Lung (tissue), 11 donors: ENCODE measurements at regions not wholly inside any gene's neighbourhood (a gene's known extent, or its start where the extent isn't known, plus 50 kb on each side); places are given as distances from the start of the nearest gene placed in this dataset.

Experiments
- ATAC-seq: fragments of 200-7000 bp; cut with Tn5 transposase; one replicate; pipeline ENCODE4 v1.9.1; 2020; ENCODE audit warnings: moderate number of reproducible peaks; ENCODE audit not compliant: insufficient read depth, low FRiP score
- DNase-seq, 3 donors: peaks; one replicate each; pipeline ENCODE4 v3.0.0-alpha.2; 2013 to 2017
- H3K27ac ChIP-seq, 2 donors: one replicate each; pipeline ENCODE4 v1.5.1; 2013; ENCODE audit warnings: mild to moderate bottlenecking in 2 of 2, moderate library complexity in 2 of 2, control low read depth in 1 of 2, inconsistent platforms in 1 of 2, low read depth in 1 of 2, low read length in 1 of 2
- H3K27me3 ChIP-seq, 3 donors: one replicate each; pipeline ENCODE4 v1.5.1; 2013; ENCODE audit warnings: low read length in 2 of 3; ENCODE audit not compliant: control insufficient read depth in 3 of 3, insufficient read depth in 3 of 3
- H3K36me3 ChIP-seq, 4 donors: one replicate each; pipeline ENCODE4 v1.5.1; 2013; ENCODE audit warnings: low read length in 4 of 4, mild to moderate bottlenecking in 1 of 4, moderate library complexity in 1 of 4; ENCODE audit not compliant: control insufficient read depth in 4 of 4, insufficient read depth in 4 of 4
- H3K4me1 ChIP-seq, 5 donors: one replicate each; pipeline ENCODE4 v1.5.1; 2013; ENCODE audit warnings: low read length in 5 of 5, mild to moderate bottlenecking in 2 of 5, moderate library complexity in 1 of 5; ENCODE audit not compliant: control insufficient read depth in 5 of 5, insufficient read depth in 5 of 5
- H3K4me3 ChIP-seq: one replicate; pipeline ENCODE4 v1.5.1; 2013; ENCODE audit warnings: mild to moderate bottlenecking, control low read depth, moderate library complexity
- H3K9ac ChIP-seq, 2 donors: one replicate each; pipeline ENCODE4 v1.5.1; 2013; ENCODE audit warnings: low read length in 2 of 2, control low read depth in 1 of 2; ENCODE audit not compliant: insufficient read depth in 1 of 2
- H3K9me3 ChIP-seq, 4 donors: one replicate each; pipeline ENCODE4 v1.5.1; 2013; ENCODE audit warnings: low read length in 3 of 4, mild to moderate bottlenecking in 1 of 4, moderate library complexity in 1 of 4; ENCODE audit not compliant: control insufficient read depth in 4 of 4, insufficient read depth in 3 of 4
- CTCF ChIP-seq: IDR thresholded peaks from 2 replicates; pipeline ENCODE4 v1.5.1; 2012; ENCODE audit warnings: mild to moderate bottlenecking; ENCODE audit errors: control extremely low read depth, extremely low read depth
- WGBS, 2 donors: extraction: QIAGEN DNeasy Blood & Tissue Kit; methylation state at CpG; one replicate each; pipeline ENCODE4 v1.1.7; 2013; 5-methylcytosine and 5-hydroxymethylcytosine counted together
- donor health status: control.
- donor health status: control.
- donor health status: Bipolar disorder and iron deficiency.
- donor health status: healthy.
- donor health status: DM: yes; HTN: yes; CAD: no.

- WGBS, 2 donors: 81 to 91% methylated on average over 2 of the region's 2 CpGs
- no peak for ATAC-seq
- H3K4me1 ChIP-seq: no peaks in the 10 kb centered on the region
Measured at GRCh38 chr2:51484605-51485004, 452.7 kb upstream of the NRXN1 start.

GRCh38 chr2:51483720-51484119 lies 451.8 kb upstream of the NRXN1 start:
- H3K36me3 ChIP-seq: no peaks in the 10 kb centered on the region
- WGBS, 2 donors: 44 to 73% methylated on average over 1 of the region's 1 CpG
- no peak for ATAC-seq

More at GRCh38 chr2:51484605-51485004, 452.7 kb upstream of the NRXN1 start:
- H3K27ac ChIP-seq: no peak overlapping the region
- no peaks in the 10 kb centered on the region for H3K36me3 ChIP-seq
- H3K9me3 ChIP-seq: no peaks in the 10 kb centered on the region
- TF ChIP-seq CTCF: no peak
- no peak overlapping the region for H3K4me3 ChIP-seq
- H3K27me3 ChIP-seq: no peaks in the 10 kb centered on the region
- no peak overlapping the region for H3K9ac ChIP-seq
- DNase-seq: no peak

GRCh38 chr2:51472783-51473182 lies 440.9 kb upstream of the NRXN1 start:
- DNase-seq (no peak), ATAC-seq (no peak)
- no peaks in the 10 kb centered on the region for H3K9me3 ChIP-seq
- H3K27ac ChIP-seq: no peak overlapping the region
- 87 to 90% methylated on average over 7 of the region's 7 CpGs for WGBS, 2 donors
- TF ChIP-seq CTCF: no peak
- H3K9ac ChIP-seq: no peak overlapping the region
- no peaks in the 10 kb centered on the region for H3K4me1 ChIP-seq
- no peaks in the 10 kb centered on the region for H3K36me3 ChIP-seq
- H3K27me3 ChIP-seq: no peaks in the 10 kb centered on the region
- H3K4me3 ChIP-seq: no peak overlapping the region

More at GRCh38 chr2:51483720-51484119, 451.8 kb upstream of the NRXN1 start:
- H3K9me3 ChIP-seq: no peaks in the 10 kb centered on the region
- H3K27me3 ChIP-seq: no peaks in the 10 kb centered on the region
- no peak overlapping the region for H3K4me3 ChIP-seq
- H3K4me1 ChIP-seq: no peaks in the 10 kb centered on the region
- H3K9ac ChIP-seq: no peak overlapping the region
- no peak for TF ChIP-seq CTCF
- DNase-seq: no peak
- H3K27ac ChIP-seq: no peak overlapping the region

- H3K27ac ChIP-seq: no peak overlapping the region
- H3K9ac ChIP-seq: no peak overlapping the region
- H3K4me1 ChIP-seq: no peaks in the 10 kb centered on the region
- ATAC-seq: no peak
- TF ChIP-seq CTCF: no peak
- H3K27me3 ChIP-seq: no peaks in the 10 kb centered on the region
- WGBS, 2 donors: 71 to 82% methylated on average over 2 of the region's 2 CpGs
- DNase-seq: no peak
- no peaks in the 10 kb centered on the region for H3K36me3 ChIP-seq
- no peak overlapping the region for H3K4me3 ChIP-seq
- H3K9me3 ChIP-seq: no peaks in the 10 kb centered on the region
Measured at GRCh38 chr2:51472300-51472699, 440.4 kb upstream of the NRXN1 start.
